ENCODE measurements at regions not wholly inside any gene's neighbourhood (a gene's known extent, or its start where the extent isn't known, plus 50 kb on each side); places are given as distances from the start of the nearest gene placed in this dataset.

DNA sequence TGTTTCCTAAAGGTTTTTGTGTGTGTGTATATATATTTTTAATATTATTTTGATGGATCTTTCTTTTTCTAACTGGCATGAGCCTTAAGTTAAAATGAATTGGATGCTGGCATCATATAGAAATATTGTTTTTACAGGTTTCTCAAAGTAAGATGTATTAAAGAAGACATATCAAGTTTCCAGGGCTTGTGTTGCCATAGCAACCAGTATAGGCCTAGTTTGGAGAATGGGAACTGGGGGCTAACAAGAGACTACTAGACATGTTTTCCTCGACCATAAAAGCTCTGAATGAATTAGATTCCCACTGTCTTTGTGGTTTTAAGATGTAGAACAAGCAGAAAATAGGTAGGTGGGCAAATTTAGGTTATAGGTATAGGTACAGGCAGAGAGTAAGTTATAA lies 771.4 kb downstream of the TUSC7 start:
- ChIA-PET CTCF (no interaction called here), POLR2A (no interaction called here)
- DNase-seq: no peak
- H3K4me1 Mint-ChIP-seq (ENCODE audit: low read depth, unreplicated experiment): no peaks in the 10 kb centered on the region
- TF ChIP-seq, protein P1, sequence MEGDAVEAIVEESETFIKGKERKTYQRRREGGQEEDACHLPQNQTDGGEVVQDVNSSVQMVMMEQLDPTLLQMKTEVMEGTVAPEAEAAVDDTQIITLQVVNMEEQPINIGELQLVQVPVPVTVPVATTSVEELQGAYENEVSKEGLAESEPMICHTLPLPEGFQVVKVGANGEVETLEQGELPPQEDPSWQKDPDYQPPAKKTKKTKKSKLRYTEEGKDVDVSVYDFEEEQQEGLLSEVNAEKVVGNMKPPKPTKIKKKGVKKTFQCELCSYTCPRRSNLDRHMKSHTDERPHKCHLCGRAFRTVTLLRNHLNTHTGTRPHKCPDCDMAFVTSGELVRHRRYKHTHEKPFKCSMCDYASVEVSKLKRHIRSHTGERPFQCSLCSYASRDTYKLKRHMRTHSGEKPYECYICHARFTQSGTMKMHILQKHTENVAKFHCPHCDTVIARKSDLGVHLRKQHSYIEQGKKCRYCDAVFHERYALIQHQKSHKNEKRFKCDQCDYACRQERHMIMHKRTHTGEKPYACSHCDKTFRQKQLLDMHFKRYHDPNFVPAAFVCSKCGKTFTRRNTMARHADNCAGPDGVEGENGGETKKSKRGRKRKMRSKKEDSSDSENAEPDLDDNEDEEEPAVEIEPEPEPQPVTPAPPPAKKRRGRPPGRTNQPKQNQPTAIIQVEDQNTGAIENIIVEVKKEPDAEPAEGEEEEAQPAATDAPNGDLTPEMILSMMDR (IDR thresholded peaks at IDR 0.05; ENCODE audit: insufficient read depth in 1 of 2, low read depth in 1 of 2, low read length in 1 of 2, severe bottlenecking in 1 of 2, unreplicated experiment in 1 of 2): no peak
- no peak overlapping the region for H3K27ac Mint-ChIP-seq (ENCODE audit: unreplicated experiment)
- no peaks in the 10 kb centered on the region for H3K27me3 Mint-ChIP-seq (ENCODE audit: insufficient read depth, unreplicated experiment)
- no peaks in the 10 kb centered on the region for H3K36me3 ChIP-seq (ENCODE audit: control insufficient read depth, insufficient read depth, low read length)
- BruUV-seq (replicated peaks): no TSS peak
- H3K4me3 ChIP-seq (ENCODE audit: low read depth, low read length): no peak overlapping the region
- no peaks in the 10 kb centered on the region for H3K4me1 ChIP-seq
- H3K4me3 Mint-ChIP-seq (ENCODE audit: unreplicated experiment): no peak overlapping the region
- intact Hi-C loops (cut with micrococcal nuclease; ENCODE audit: unreplicated experiment): no loop called here
- no peaks in the 10 kb centered on the region for H3K36me3 Mint-ChIP-seq (ENCODE audit: insufficient read depth, unreplicated experiment)
- H3K9me3 Mint-ChIP-seq (ENCODE audit: unreplicated experiment): no peaks in the 10 kb centered on the region
- no peaks in the 10 kb centered on the region for H3K9me3 ChIP-seq
- H3K27me3 ChIP-seq (replicated peaks; ENCODE audit: control insufficient read depth, insufficient read depth, low read length): no peaks in the 10 kb centered on the region

DNA sequence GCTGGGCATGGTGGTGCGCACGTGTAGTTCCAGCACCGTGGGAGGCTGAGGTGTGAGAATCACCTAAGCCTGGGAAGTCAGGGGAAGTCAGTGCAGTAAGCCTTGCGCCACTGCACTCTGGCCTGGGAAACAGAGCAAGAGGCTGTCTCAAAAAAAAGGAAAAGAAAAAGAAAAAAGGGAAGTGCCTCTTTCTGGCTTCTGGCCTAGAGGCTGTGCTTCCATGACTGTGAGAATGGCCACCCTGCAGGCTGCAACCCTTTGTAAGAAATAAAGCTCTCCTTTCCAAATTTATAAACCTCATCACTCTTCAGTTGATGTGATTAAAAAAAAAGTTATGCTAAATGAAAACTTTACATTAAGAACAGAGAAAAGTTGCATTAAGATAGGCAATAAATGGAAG lies 774.3 kb downstream of the TUSC7 start:
- BruUV-seq (replicated peaks): no TSS peak
- H3K36me3 ChIP-seq (ENCODE audit: control insufficient read depth, insufficient read depth, low read length): no peaks in the 10 kb centered on the region
- Mint-ChIP-seq H3K27me3 (ENCODE audit: insufficient read depth, unreplicated experiment) (no peaks in the 10 kb centered on the region), H3K4me1 (ENCODE audit: low read depth, unreplicated experiment) (no peaks in the 10 kb centered on the region), H3K4me3 (ENCODE audit: unreplicated experiment) (no peak overlapping the region), H3K36me3 (ENCODE audit: insufficient read depth, unreplicated experiment) (no peaks in the 10 kb centered on the region), H3K27ac (ENCODE audit: unreplicated experiment) (no peak overlapping the region), H3K9me3 (ENCODE audit: unreplicated experiment) (no peaks in the 10 kb centered on the region)
- TF ChIP-seq, protein P1 (IDR thresholded peaks at IDR 0.05; ENCODE audit: insufficient read depth in 1 of 2, low read depth in 1 of 2, low read length in 1 of 2, severe bottlenecking in 1 of 2, unreplicated experiment in 1 of 2): no peak
- ChIA-PET CTCF (interaction anchor here (0.6 kb wide), 1 partner anchor 145 kb away, joined by 6 read pairs; no protein-coding TSS in a partner anchor), POLR2A (no interaction called here)
- H3K4me3 ChIP-seq (ENCODE audit: low read depth, low read length): no peak overlapping the region
- no peaks in the 10 kb centered on the region for H3K4me1 ChIP-seq
- no peak for DNase-seq
- no peaks in the 10 kb centered on the region for H3K9me3 ChIP-seq
- H3K27me3 ChIP-seq (replicated peaks; ENCODE audit: control insufficient read depth, insufficient read depth, low read length): no peaks in the 10 kb centered on the region
- intact Hi-C loops (cut with micrococcal nuclease; ENCODE audit: unreplicated experiment): no loop called here

DNA sequence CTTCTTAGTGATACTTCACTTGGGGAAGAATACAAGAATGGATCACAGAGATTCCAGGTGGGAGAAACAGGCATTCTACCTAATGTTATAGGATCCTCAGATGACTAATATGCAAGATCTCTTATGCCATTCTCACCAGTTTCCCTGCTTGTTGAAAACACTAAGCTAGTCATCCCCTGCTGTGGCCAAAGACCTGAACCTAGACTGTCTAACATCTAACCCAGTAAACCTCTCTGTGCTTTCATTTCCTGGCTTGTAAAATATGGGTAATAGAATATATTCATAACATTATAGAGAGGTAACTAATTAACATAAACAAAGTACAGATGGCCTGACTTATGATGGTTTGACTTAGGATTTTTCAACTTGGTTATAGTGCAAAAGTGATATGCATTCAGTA lies 776.3 kb downstream of the TUSC7 start:
- POLR2A ChIA-PET: no interaction called here
- H3K36me3 Mint-ChIP-seq (ENCODE audit: insufficient read depth, unreplicated experiment): no peaks in the 10 kb centered on the region
- no peaks in the 10 kb centered on the region for H3K27me3 Mint-ChIP-seq (ENCODE audit: insufficient read depth, unreplicated experiment)
- Histone ChIP-seq H3K36me3 (ENCODE audit: control insufficient read depth, insufficient read depth, low read length) (no peaks in the 10 kb centered on the region), H3K9me3 (no peaks in the 10 kb centered on the region), H3K4me1 (no peaks in the 10 kb centered on the region), H3K4me3 (ENCODE audit: low read depth, low read length) (no peak overlapping the region), H3K27me3 (replicated peaks; ENCODE audit: control insufficient read depth, insufficient read depth, low read length) (no peaks in the 10 kb centered on the region)
- no peaks in the 10 kb centered on the region for H3K9me3 Mint-ChIP-seq (ENCODE audit: unreplicated experiment)
- CTCF ChIA-PET: no interaction called here
- no peak overlapping the region for H3K27ac Mint-ChIP-seq (ENCODE audit: unreplicated experiment)
- TF ChIP-seq, protein P1 (IDR thresholded peaks at IDR 0.05; ENCODE audit: insufficient read depth in 1 of 2, low read depth in 1 of 2, low read length in 1 of 2, severe bottlenecking in 1 of 2, unreplicated experiment in 1 of 2): no peak
- no peak for DNase-seq
- intact Hi-C loops (cut with micrococcal nuclease; ENCODE audit: unreplicated experiment): no loop called here
- no peaks in the 10 kb centered on the region for H3K4me1 Mint-ChIP-seq (ENCODE audit: low read depth, unreplicated experiment)
- BruUV-seq (replicated peaks): no TSS peak
- no peak overlapping the region for H3K4me3 Mint-ChIP-seq (ENCODE audit: unreplicated experiment)
